ENCODE measurements at regions not wholly inside any gene's neighbourhood (a gene's known extent, or its start where the extent isn't known, plus 50 kb on each side); places are given as distances from the start of the nearest gene placed in this dataset.

DNA sequence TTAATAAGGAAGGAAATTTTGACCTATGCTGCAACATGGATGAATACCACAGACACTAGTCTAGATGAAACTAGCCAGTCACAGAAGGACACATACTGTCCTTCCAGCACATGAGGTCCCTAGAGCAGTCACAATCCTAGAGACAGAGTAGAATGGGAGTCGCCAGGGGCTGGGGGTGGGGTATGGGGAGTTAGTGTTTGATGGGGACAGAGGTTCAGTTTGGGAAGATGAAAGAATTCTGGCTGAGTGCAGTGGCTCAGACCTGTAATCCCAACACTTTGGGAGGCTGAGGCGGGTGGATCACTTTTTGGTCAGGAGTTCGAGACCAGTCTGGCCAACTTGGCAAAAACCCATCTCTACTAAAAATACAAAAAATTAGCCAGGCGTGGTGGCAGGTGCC, 99.2 kb downstream of the TPRA1 start:
- TF ChIP-seq, protein P1, sequence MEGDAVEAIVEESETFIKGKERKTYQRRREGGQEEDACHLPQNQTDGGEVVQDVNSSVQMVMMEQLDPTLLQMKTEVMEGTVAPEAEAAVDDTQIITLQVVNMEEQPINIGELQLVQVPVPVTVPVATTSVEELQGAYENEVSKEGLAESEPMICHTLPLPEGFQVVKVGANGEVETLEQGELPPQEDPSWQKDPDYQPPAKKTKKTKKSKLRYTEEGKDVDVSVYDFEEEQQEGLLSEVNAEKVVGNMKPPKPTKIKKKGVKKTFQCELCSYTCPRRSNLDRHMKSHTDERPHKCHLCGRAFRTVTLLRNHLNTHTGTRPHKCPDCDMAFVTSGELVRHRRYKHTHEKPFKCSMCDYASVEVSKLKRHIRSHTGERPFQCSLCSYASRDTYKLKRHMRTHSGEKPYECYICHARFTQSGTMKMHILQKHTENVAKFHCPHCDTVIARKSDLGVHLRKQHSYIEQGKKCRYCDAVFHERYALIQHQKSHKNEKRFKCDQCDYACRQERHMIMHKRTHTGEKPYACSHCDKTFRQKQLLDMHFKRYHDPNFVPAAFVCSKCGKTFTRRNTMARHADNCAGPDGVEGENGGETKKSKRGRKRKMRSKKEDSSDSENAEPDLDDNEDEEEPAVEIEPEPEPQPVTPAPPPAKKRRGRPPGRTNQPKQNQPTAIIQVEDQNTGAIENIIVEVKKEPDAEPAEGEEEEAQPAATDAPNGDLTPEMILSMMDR (conservative IDR thresholded peaks at IDR 0.05; ENCODE audit: low read depth, low read length) = no peak
- no peak for TF ChIP-seq POLR2A (IDR thresholded peaks at IDR 0.05; ENCODE audit: low read depth, low read length)
- no peak for TF ChIP-seq MAFK (IDR thresholded peaks at IDR 0.05; ENCODE audit: low read depth, low read length)
- TF ChIP-seq MXI1 (IDR thresholded peaks at IDR 0.05; ENCODE audit: borderline replicate concordance, low read depth, low read length) = no peak
- no peak for TF ChIP-seq RAD21 (IDR thresholded peaks at IDR 0.05; ENCODE audit: low read length)
- no peak for TF ChIP-seq BHLHE40 (IDR thresholded peaks at IDR 0.05; ENCODE audit: low read depth, low read length)
- no peak for TF ChIP-seq CEBPB (IDR thresholded peaks at IDR 0.05; ENCODE audit: low read depth, low read length)
- TF ChIP-seq ELK1 (IDR thresholded peaks at IDR 0.05; ENCODE audit: borderline replicate concordance, low read depth, low read length) = no peak
- no peak for TF ChIP-seq RFX5 (IDR thresholded peaks at IDR 0.05; ENCODE audit: low read depth, low read length)
- no peak for TF ChIP-seq SMC3 (IDR thresholded peaks at IDR 0.05; ENCODE audit: low read depth, low read length)
- no peak for TF ChIP-seq RCOR1 (IDR thresholded peaks at IDR 0.05; ENCODE audit: insufficient replicate concordance, low read length)
- TF ChIP-seq, protein P2, sequence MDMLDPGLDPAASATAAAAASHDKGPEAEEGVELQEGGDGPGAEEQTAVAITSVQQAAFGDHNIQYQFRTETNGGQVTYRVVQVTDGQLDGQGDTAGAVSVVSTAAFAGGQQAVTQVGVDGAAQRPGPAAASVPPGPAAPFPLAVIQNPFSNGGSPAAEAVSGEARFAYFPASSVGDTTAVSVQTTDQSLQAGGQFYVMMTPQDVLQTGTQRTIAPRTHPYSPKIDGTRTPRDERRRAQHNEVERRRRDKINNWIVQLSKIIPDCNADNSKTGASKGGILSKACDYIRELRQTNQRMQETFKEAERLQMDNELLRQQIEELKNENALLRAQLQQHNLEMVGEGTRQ (IDR thresholded peaks at IDR 0.05; ENCODE audit: low read depth, low read length) = no peak
- no peak for TF ChIP-seq MAZ (IDR thresholded peaks at IDR 0.05; ENCODE audit: borderline replicate concordance, low read depth, low read length)
- no peak for TF ChIP-seq FOS (IDR thresholded peaks at IDR 0.05; ENCODE audit: low read depth, low read length)

Measured in IMR-90 (cell line).